H1 (cell line): ENCODE measurements at regions not wholly inside any gene's neighbourhood (a gene's known extent, or its start where the extent isn't known, plus 50 kb on each side); places are given as distances from the start of the nearest gene placed in this dataset.

Experiments used
- CTCF ChIA-PET: fragments of 300-600 bp; sonication (Branson Sonifier 250); formaldehyde crosslinking; loops from one replicate; lab custom pipeline; 2021; ENCODE audit not compliant: partially characterized antibody; lab: Charles Lee
- POLR2A ChIA-PET: fragments of 300-600 bp; sonication (Branson Sonifier 250); formaldehyde crosslinking; loops from one replicate; lab custom pipeline; 2021; ENCODE audit warnings: inconsistent platforms; ENCODE audit not compliant: partially characterized antibody; lab: Charles Lee
- DNase-seq, 2 experiments: peaks; one replicate each; pipeline versions ENCODE4 v3.0.0 to v3.0.0-alpha.2; 2010 to 2022; ENCODE audit warnings: low spot score in 2 of 2, low read depth in 1 of 2, mixed read lengths in 1 of 2
- FAIRE-seq: peaks from 2 replicates; lab custom pipeline; 2011; peaks lifted over from hg19 to GRCh38; lab: Jason Lieb, UNC
- H2AFZ ChIP-seq: 2 replicates; pipeline ENCODE4 v1.8.1; 2012; ENCODE audit warnings: low read length, inconsistent platforms
- H2AK5ac ChIP-seq: 2 replicates; pipeline ENCODE4 v1.6.1; 2013; ENCODE audit warnings: low read depth, low read length
- H2BK120ac ChIP-seq: replicated peaks from 2 replicates; pipeline ENCODE3; 2013; ENCODE audit warnings: low read depth, low read length, inconsistent platforms
- H2BK12ac ChIP-seq: 2 replicates; pipeline ENCODE4 v1.6.1; 2013; ENCODE audit warnings: low read depth, low read length
- H2BK15ac ChIP-seq: 2 replicates; pipeline ENCODE4 v1.6.1; 2013; ENCODE audit warnings: low read length
- H2BK20ac ChIP-seq: 2 replicates; pipeline ENCODE4 v1.6.1; 2013; ENCODE audit warnings: low read length
- H2BK5ac ChIP-seq: 2 replicates; pipeline ENCODE4 v1.6.1; 2013; ENCODE audit warnings: low read depth, low read length
- H3K14ac ChIP-seq: 2 replicates; pipeline ENCODE4 v1.6.1; 2013; ENCODE audit warnings: inconsistent platforms; ENCODE audit not compliant: insufficient read length
- H3K18ac ChIP-seq: 2 replicates; pipeline ENCODE4 v1.6.1; 2013; ENCODE audit warnings: low read length; ENCODE audit errors: extremely low read depth
- H3K23ac ChIP-seq: 2 replicates; pipeline ENCODE4 v1.6.1; 2013; ENCODE audit warnings: inconsistent platforms; ENCODE audit not compliant: insufficient read length
- H3K23me2 ChIP-seq: 2 replicates; pipeline ENCODE4 v1.6.1; 2013; ENCODE audit warnings: low read depth, low read length
- H3K27ac ChIP-seq: 2 replicates; pipeline ENCODE4 v1.6.1; 2011; ENCODE audit warnings: low read depth, low read length, inconsistent platforms
- H3K27me3 ChIP-seq, 4 experiments: replicated peaks in 1 of 4; 1 replicate in 1 of 4; 2 replicates in 3 of 4; pipeline versions ENCODE4 v1.6.1 to v1.8.1; 2011 to 2013; ENCODE audit warnings: low read length in 3 of 4, mild to moderate bottlenecking in 3 of 4, inconsistent platforms in 2 of 4, mixed read lengths in 2 of 4, moderate library complexity in 1 of 4; ENCODE audit not compliant: control insufficient read depth in 3 of 4, insufficient read depth in 3 of 4; ENCODE audit errors: extremely low read depth in 1 of 4
- H3K36me3 ChIP-seq, 4 experiments: 2 replicates each; pipeline versions ENCODE4 v1.6.1 to v1.8.1; 2011 to 2013; ENCODE audit warnings: mild to moderate bottlenecking in 4 of 4, low read length in 3 of 4, moderate library complexity in 2 of 4, control low read depth in 1 of 4, inconsistent platforms in 1 of 4; ENCODE audit not compliant: insufficient read depth in 4 of 4, control insufficient read depth in 2 of 4
- H3K4ac ChIP-seq: replicated peaks from 2 replicates; pipeline ENCODE3; 2013; ENCODE audit warnings: low read length, low read depth, mixed read lengths, inconsistent platforms; ENCODE audit not compliant: insufficient read length
- H3K4me1 ChIP-seq, 4 experiments: replicated peaks in 1 of 4; 1 replicate in 1 of 4; 2 replicates in 3 of 4; pipeline versions ENCODE4 v1.6.1 to v1.8.1; 2011 to 2013; ENCODE audit warnings: low read length in 3 of 4, inconsistent platforms in 2 of 4, mixed read lengths in 1 of 4; ENCODE audit not compliant: insufficient read depth in 4 of 4, control insufficient read depth in 3 of 4
- H3K4me2 ChIP-seq, 2 experiments: 2 replicates each; pipeline versions ENCODE4 v1.6.1 to v1.8.1; 2011 to 2013; ENCODE audit warnings: low read depth in 2 of 2, low read length in 2 of 2, control low read depth in 1 of 2, inconsistent platforms in 1 of 2, mild to moderate bottlenecking in 1 of 2; ENCODE audit not compliant: insufficient read depth in 1 of 2
- H3K4me3 ChIP-seq, 4 experiments: fragments of 200-600, 300-600 bp in 1 of 4; sonication (generic), shearing (Covaris generic), sonication (Bioruptor Twin) in 1 of 4; 2 replicates each; pipeline versions ENCODE4 v1.5.1 to v1.8.1; 2011 to 2016; ENCODE audit warnings: low read length in 4 of 4, low read depth in 3 of 4, control low read depth in 2 of 4, inconsistent platforms in 2 of 4, mild to moderate bottlenecking in 2 of 4, mixed read lengths in 1 of 4, moderate library complexity in 1 of 4; ENCODE audit not compliant: insufficient read depth in 2 of 4; ENCODE audit errors: extremely low read depth in 1 of 4
- H3K56ac ChIP-seq: replicated peaks from 2 replicates; pipeline ENCODE3; 2013; ENCODE audit warnings: low read depth, mild to moderate bottlenecking, mixed read lengths, low read length, inconsistent platforms; ENCODE audit not compliant: insufficient read length
- H3K79me1 ChIP-seq: 2 replicates; pipeline ENCODE4 v1.6.1; 2013; ENCODE audit warnings: low read depth, low read length, control low read depth
- H3K79me2 ChIP-seq, 2 experiments: 2 replicates each; pipeline versions ENCODE4 v1.6.1 to v1.8.1; 2012 to 2013; ENCODE audit warnings: low read length in 2 of 2, mild to moderate bottlenecking in 2 of 2, inconsistent platforms in 1 of 2; ENCODE audit not compliant: insufficient read depth in 2 of 2, control insufficient read depth in 1 of 2
- H3K9ac ChIP-seq, 4 experiments: replicated peaks in 1 of 4; 1 replicate in 1 of 4; 2 replicates in 3 of 4; pipeline versions ENCODE4 v1.6.1 to v1.8.1; 2011 to 2013; ENCODE audit warnings: low read depth in 3 of 4, low read length in 3 of 4, control low read depth in 2 of 4, mild to moderate bottlenecking in 2 of 4, moderate library complexity in 2 of 4, inconsistent platforms in 1 of 4; ENCODE audit errors: extremely low read depth in 1 of 4
- H3K9me3 ChIP-seq, 2 experiments: 2 replicates each; pipeline versions ENCODE4 v1.6.1 to v1.8.1; 2012 to 2013; ENCODE audit warnings: mild to moderate bottlenecking in 2 of 2, moderate library complexity in 2 of 2, control low read depth in 1 of 2, inconsistent platforms in 1 of 2, low read depth in 1 of 2, low read length in 1 of 2, mixed read lengths in 1 of 2; ENCODE audit not compliant: insufficient read depth in 2 of 2
- H4K20me1 ChIP-seq, 2 experiments: replicated peaks in 1 of 2; 2 replicates each; pipeline versions ENCODE3 to v1.8.1; 2011 to 2013; ENCODE audit warnings: inconsistent platforms in 2 of 2, low read length in 2 of 2, mild to moderate bottlenecking in 1 of 2; ENCODE audit not compliant: insufficient read depth in 2 of 2, control insufficient read depth in 1 of 2
- H4K5ac ChIP-seq: 2 replicates; pipeline ENCODE4 v1.6.1; 2013; ENCODE audit warnings: low read length, low read depth, mixed read lengths, inconsistent platforms; ENCODE audit not compliant: insufficient read length
- H4K8ac ChIP-seq: 2 replicates; pipeline ENCODE4 v1.8.0; 2013; ENCODE audit warnings: mild to moderate bottlenecking, moderate library complexity, low read length, inconsistent platforms; ENCODE audit not compliant: insufficient read depth; ENCODE audit errors: extremely low read depth
- H4K91ac ChIP-seq: replicated peaks from 2 replicates; pipeline ENCODE3; 2013; ENCODE audit warnings: low read length, mixed read lengths, inconsistent platforms; ENCODE audit not compliant: insufficient read length
- GABPA ChIP-seq: IDR thresholded peaks from 2 replicates; pipeline ENCODE4 v1.6.1; 2011; ENCODE audit warnings: mild to moderate bottlenecking, low read length, moderate library complexity, borderline replicate concordance; ENCODE audit not compliant: insufficient read depth
- KDM4A ChIP-seq: IDR thresholded peaks from one replicate; pipeline ENCODE4 v1.7.1; 2012; ENCODE audit warnings: low read depth, mild to moderate bottlenecking, moderate library complexity, low read length, inconsistent platforms; ENCODE audit not compliant: severe bottlenecking
- MAFK ChIP-seq: IDR thresholded peaks from 2 replicates; pipeline ENCODE4 v1.6.1; 2012; ENCODE audit warnings: low read depth, mild to moderate bottlenecking, improper control_type of control experiment, low read length
- POLR2A ChIP-seq, 2 experiments: IDR thresholded peaks; 1 replicate in 1 of 2; 2 replicates in 1 of 2; pipeline ENCODE4 v1.6.1; 2011; ENCODE audit warnings: low read depth in 2 of 2, low read length in 2 of 2, mild to moderate bottlenecking in 2 of 2; ENCODE audit errors: control extremely low read depth in 1 of 2
- POU5F1 ChIP-seq: IDR thresholded peaks from 2 replicates; pipeline ENCODE4 v1.6.1; 2011; ENCODE audit warnings: low read depth, mild to moderate bottlenecking, low read length, moderate library complexity
- RNF2 ChIP-seq: fragments of 200-900, 300-1000 bp; sonication (generic); IDR thresholded peaks from 2 replicates; pipeline ENCODE4 v1.7.1; 2016; ENCODE audit warnings: borderline replicate concordance, low read depth, mild to moderate bottlenecking, antibody characterized with exemption, low read length; ENCODE audit not compliant: poor library complexity, severe bottlenecking; ENCODE audit errors: missing control alignments
- SIX5 ChIP-seq: IDR thresholded peaks from 2 replicates; pipeline ENCODE4 v1.6.1; 2011; ENCODE audit warnings: mild to moderate bottlenecking, low read depth, low read length
- SP4 ChIP-seq: IDR thresholded peaks from 2 replicates; pipeline ENCODE4 v1.6.1; 2012; ENCODE audit warnings: low read length, inconsistent platforms
- YY1 ChIP-seq: IDR thresholded peaks from 2 replicates; pipeline ENCODE4 v1.6.1; 2011; ENCODE audit warnings: low read depth, mild to moderate bottlenecking, low read length
- ZNF274 ChIP-seq: IDR thresholded peaks from 2 replicates; pipeline ENCODE4 v1.7.0; 2012; ENCODE audit warnings: low read length, borderline replicate concordance; ENCODE audit errors: extremely low read depth
- WGBS, 2 experiments: shearing (Covaris generic) in 1 of 2; methylation state at CpG; one replicate each; pipeline versions ENCODE4 v1.1.6 to v1.1.7; 2013 to 2015; ENCODE audit warnings: low lambda C conversion rate in 2 of 2, mixed read lengths in 2 of 2, inconsistent platforms in 1 of 2, low coverage in 1 of 2, missing lambda C conversion rate in 1 of 2; ENCODE audit not compliant: insufficient replicate concordance in 2 of 2, insufficient coverage in 1 of 2, insufficient read length in 1 of 2; ENCODE audit errors: extremely low coverage in 1 of 2, missing lambda C conversion rate in 1 of 2; 5-methylcytosine and 5-hydroxymethylcytosine counted together
- TF ChIP-seq, protein P1 (sequence below): IDR thresholded peaks from 2 replicates; pipeline ENCODE4 v1.6.1; 2012; ENCODE audit warnings: inconsistent platforms

DNA sequence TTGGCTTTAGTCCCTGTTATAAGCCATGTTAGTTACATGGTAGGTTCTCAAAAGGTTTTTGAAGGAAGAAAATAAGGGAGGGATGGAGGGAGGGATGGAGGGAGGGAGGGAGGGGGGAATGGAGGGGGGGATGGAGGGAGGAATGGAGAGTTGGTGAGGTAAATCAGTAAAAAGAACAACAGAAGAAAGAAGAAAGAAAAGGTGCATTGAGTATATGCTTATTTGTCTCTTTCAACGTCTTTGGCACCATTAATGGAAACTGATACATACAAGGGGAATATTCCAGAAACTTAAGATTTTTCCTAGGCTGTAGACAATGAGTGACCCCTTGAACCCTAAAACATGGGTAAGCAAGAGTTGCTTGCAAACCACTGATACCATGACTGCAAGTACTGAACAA is 1056.3 kb downstream of the CDH11 start:
- H3K14ac ChIP-seq = no peak overlapping the region
- H4K8ac ChIP-seq = no peak overlapping the region
- no peak overlapping the region for H2BK12ac ChIP-seq
- no peak overlapping the region for H2BK20ac ChIP-seq
- H3K23me2 ChIP-seq = no peaks in the 10 kb centered on the region
- H2AFZ ChIP-seq = no peak overlapping the region
- no peak overlapping the region for H2AK5ac ChIP-seq
- ChIA-PET POLR2A (no interaction called here), CTCF (no interaction called here)
- H3K27ac ChIP-seq = no peak overlapping the region
- no peaks in the 10 kb centered on the region for H3K9me3 ChIP-seq
- H3K27me3 ChIP-seq = no peaks in the 10 kb centered on the region
- H3K18ac ChIP-seq = no peak overlapping the region
- 88% methylated on average over 1 of the region's 1 CpG; no CpG with 5 or more reads in 1 of the 2 experiments for WGBS, 2 experiments
- no peaks in the 10 kb centered on the region for H3K79me1 ChIP-seq
- no peak overlapping the region for H2BK120ac ChIP-seq
- FAIRE-seq (no peak), DNase-seq (no peak)
- H3K36me3 ChIP-seq = no peaks in the 10 kb centered on the region
- H3K4me2 ChIP-seq = no peak overlapping the region
- H4K91ac ChIP-seq = no peak overlapping the region
- no peak for TF ChIP-seq SP4
- no peak for TF ChIP-seq POLR2A (IDR thresholded peaks at IDR 0.05; ENCODE audit: control extremely low read depth in 1 of 2, low read depth in 2 of 2, low read length in 2 of 2)
- no peak for TF ChIP-seq KDM4A
- TF ChIP-seq RNF2 = no peak
- no peak for TF ChIP-seq YY1
- no peak for TF ChIP-seq GABPA
- TF ChIP-seq, protein P1, sequence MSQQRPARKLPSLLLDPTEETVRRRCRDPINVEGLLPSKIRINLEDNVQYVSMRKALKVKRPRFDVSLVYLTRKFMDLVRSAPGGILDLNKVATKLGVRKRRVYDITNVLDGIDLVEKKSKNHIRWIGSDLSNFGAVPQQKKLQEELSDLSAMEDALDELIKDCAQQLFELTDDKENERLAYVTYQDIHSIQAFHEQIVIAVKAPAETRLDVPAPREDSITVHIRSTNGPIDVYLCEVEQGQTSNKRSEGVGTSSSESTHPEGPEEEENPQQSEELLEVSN = no peak
- no peak for TF ChIP-seq SIX5
- TF ChIP-seq POU5F1 = no peak
- no peak for TF ChIP-seq MAFK
- TF ChIP-seq ZNF274 = no peak
- no peak overlapping the region for H2BK5ac ChIP-seq
- H3K23ac ChIP-seq = no peak overlapping the region
- no peaks in the 10 kb centered on the region for H3K4me1 ChIP-seq
- H4K20me1 ChIP-seq = no peaks in the 10 kb centered on the region
- no peak overlapping the region for H2BK15ac ChIP-seq
- no peak overlapping the region for H3K4me3 ChIP-seq
- H3K79me2 ChIP-seq = no peaks in the 10 kb centered on the region
- H3K9ac ChIP-seq = no peak overlapping the region
- no peak overlapping the region for H3K56ac ChIP-seq
- H3K4ac ChIP-seq = no peak overlapping the region
- no peak overlapping the region for H4K5ac ChIP-seq
